A549 (cell line): ENCODE measurements at regions not wholly inside any gene's neighbourhood (a gene's known extent, or its start where the extent isn't known, plus 50 kb on each side); places are given as distances from the start of the nearest gene placed in this dataset.

Experiments used
- ATAC-seq, 2 experiments: fragments of 200-7000 bp in 1 of 2; fragments of >200 bp in 1 of 2; cut with Nextera tagmentation in 1 of 2; cut with Tn5 transposase in 1 of 2; 3 replicates each; pipeline versions ENCODE4 v1.8.0 to v1.9.1; 2018 to 2020; ENCODE audit warnings: mild to moderate bottlenecking in 1 of 2, moderate library complexity in 1 of 2
- CTCF ChIA-PET: fragments of 300-600 bp; sonication (Branson Sonifier 250); formaldehyde crosslinking; extraction: SDS; loops from one replicate; lab custom pipeline; 2021; ENCODE audit warnings: antibody characterized with exemption, inconsistent platforms; lab: Yijun Ruan, JAX
- POLR2A ChIA-PET: fragments of 350-600 bp; formaldehyde crosslinking; extraction: SDS; loops from one replicate; lab custom pipeline; 2021; ENCODE audit warnings: antibody characterized with exemption, inconsistent platforms; lab: Yijun Ruan, JAX
- DNase-seq, 2 experiments: peaks; one replicate each; pipeline versions ENCODE4 v3.0.0 to v3.0.0-alpha.2; 2011 to 2016; ENCODE audit warnings: low read depth in 1 of 2, low spot score in 1 of 2
- FAIRE-seq: peaks from 2 replicates; lab custom pipeline; 2011; peaks lifted over from hg19 to GRCh38; lab: Jason Lieb, UNC
- H3K27ac ChIP-seq, 2 experiments: fragments of >200 bp; sonication (Bioruptor Twin); formaldehyde crosslinking; 3 replicates each; pipeline ENCODE4 v1.5.1; 2016 to 2017
- H3K4me1 ChIP-seq: fragments of >200 bp; sonication (Bioruptor Twin); formaldehyde crosslinking; 3 replicates; pipeline ENCODE4 v1.6.1; 2016
- H3K4me2 ChIP-seq: fragments of >200 bp; sonication (Bioruptor Twin); formaldehyde crosslinking; 3 replicates; pipeline ENCODE4 v1.6.1; 2016
- H3K4me3 ChIP-seq: fragments of >200 bp; sonication (Bioruptor Twin); formaldehyde crosslinking; 3 replicates; pipeline ENCODE4 v1.5.1; 2016
- H3K9me3 ChIP-seq: fragments of >200 bp; sonication (Bioruptor Twin); formaldehyde crosslinking; 3 replicates; pipeline ENCODE4 v1.6.1; 2016
- CBX2 ChIP-seq: fragments of 200-600 bp; sonication (generic); IDR thresholded peaks from 2 replicates; pipeline ENCODE4 v1.6.1; 2016; ENCODE audit warnings: low read depth, mild to moderate bottlenecking, borderline replicate concordance
- CBX8 ChIP-seq: fragments of 200-600 bp; sonication (generic); IDR thresholded peaks from 2 replicates; pipeline ENCODE4 v1.6.1; 2016
- CEBPB ChIP-seq, 2 experiments: fragments of >200 bp in 1 of 2; sonication (Bioruptor Twin) in 1 of 2; formaldehyde crosslinking in 1 of 2; IDR thresholded peaks; 2 replicates each; pipeline ENCODE4 v1.6.1; 2012 to 2016
- EHF ChIP-seq: fragments of 250-450 bp; sonication (Bioruptor Pico); IDR thresholded peaks from 2 replicates; pipeline ENCODE4 v1.5.0; 2020; ENCODE audit warnings: mild to moderate bottlenecking
- EHMT2 ChIP-seq: fragments of 200-600 bp; sonication (generic); IDR thresholded peaks from 2 replicates; pipeline ENCODE4 v1.6.1; 2016; ENCODE audit warnings: antibody characterized with exemption, low read depth, mild to moderate bottlenecking, moderate library complexity
- EP300 ChIP-seq, 2 experiments: fragments of >200 bp; sonication (Bioruptor Twin); formaldehyde crosslinking; IDR thresholded peaks; 2 replicates in 1 of 2; 3 replicates in 1 of 2; pipeline ENCODE4 v1.6.1; 2016 to 2017
- FOSB ChIP-seq: fragments of 250-450 bp; sonication (Bioruptor Pico); IDR thresholded peaks from 2 replicates; pipeline ENCODE4 v1.5.0; 2020; ENCODE audit warnings: mild to moderate bottlenecking, moderate library complexity
- FOSL2 ChIP-seq, 2 experiments: fragments of 450-650 bp in 1 of 2; fragments of >200 bp in 1 of 2; sonication (Bioruptor Twin) in 1 of 2; formaldehyde crosslinking; IDR thresholded peaks; 2 replicates each; pipeline versions ENCODE4 v1.5.0 to v1.6.1; 2016 to 2020; ENCODE audit warnings: mild to moderate bottlenecking in 1 of 2, moderate library complexity in 1 of 2
- FOXS1 ChIP-seq: fragments of 250-450 bp; sonication (Bioruptor Pico); IDR thresholded peaks from 2 replicates; pipeline ENCODE4 v1.5.0; 2020; ENCODE audit warnings: mild to moderate bottlenecking, moderate library complexity
- GATA3 ChIP-seq: IDR thresholded peaks from 2 replicates; pipeline ENCODE4 v1.6.1; 2012; ENCODE audit warnings: borderline replicate concordance
- HOXB13 ChIP-seq: fragments of 250-450 bp; sonication (Bioruptor Pico); IDR thresholded peaks from 2 replicates; pipeline ENCODE4 v1.5.0; 2020; ENCODE audit warnings: low read depth, mild to moderate bottlenecking, moderate library complexity
- JUNB ChIP-seq: fragments of >200 bp; sonication (Bioruptor Twin); formaldehyde crosslinking; IDR thresholded peaks from 2 replicates; pipeline ENCODE4 v1.6.1; 2016
- KDM1A ChIP-seq: fragments of 200-600 bp; sonication (generic); IDR thresholded peaks from 2 replicates; pipeline ENCODE4 v1.6.1; 2016; ENCODE audit warnings: low read depth, mild to moderate bottlenecking
- MAFK ChIP-seq: fragments of 450-650 bp; IDR thresholded peaks from 2 replicates; pipeline ENCODE4 v1.6.1; 2014; ENCODE audit not compliant: partially characterized antibody
- NR3C1 ChIP-seq: fragments of >200 bp; sonication (Bioruptor Twin); formaldehyde crosslinking; IDR thresholded peaks from 3 replicates; pipeline ENCODE4 v1.6.1; 2017
- POLR2A ChIP-seq: IDR thresholded peaks from 2 replicates; pipeline ENCODE4 v1.6.1; 2012; ENCODE audit warnings: mild to moderate bottlenecking, low read length
- POLR2AphosphoS2 ChIP-seq: conservative IDR thresholded peaks from 2 replicates; pipeline ENCODE4 v1.6.1; 2012; ENCODE audit warnings: low read length, improper control_type of control experiment, inconsistent platforms
- RARB ChIP-seq: fragments of 250-450 bp; sonication (Bioruptor Pico); IDR thresholded peaks from 2 replicates; pipeline ENCODE4 v1.8.0; 2021; ENCODE audit warnings: mild to moderate bottlenecking, moderate library complexity
- RFX5 ChIP-seq: fragments of 450-650 bp; IDR thresholded peaks from 2 replicates; pipeline ENCODE4 v1.7.1; 2014; ENCODE audit warnings: antibody characterized with exemption, mild to moderate bottlenecking, moderate library complexity
- SMC3 ChIP-seq: fragments of >200 bp; sonication (Bioruptor Twin); formaldehyde crosslinking; IDR thresholded peaks from 3 replicates; pipeline ENCODE4 v1.6.1; 2018; ENCODE audit warnings: inconsistent platforms
- ZSCAN20 ChIP-seq: fragments of 250-450 bp; sonication (Bioruptor Pico); IDR thresholded peaks from 2 replicates; pipeline ENCODE4 v1.8.0; 2022; ENCODE audit warnings: mild to moderate bottlenecking, moderate library complexity
- WGBS: methylation state at CpG from one replicate; pipeline ENCODE4 v1.1.6; 2017; ENCODE audit errors: missing lambda C conversion rate; 5-methylcytosine and 5-hydroxymethylcytosine counted together
- TF ChIP-seq, protein P1 (sequence below): fragments of 200-600 bp; sonication (generic); IDR thresholded peaks from 2 replicates; pipeline ENCODE4 v1.6.1; 2016; ENCODE audit warnings: antibody characterized with exemption, mild to moderate bottlenecking, moderate library complexity
- TF ChIP-seq, protein P2 (sequence below): fragments of 150-350 bp; IDR thresholded peaks from 2 replicates; pipeline ENCODE4 v1.6.1; 2014; ENCODE audit warnings: low read depth, mild to moderate bottlenecking, low read length

DNA sequence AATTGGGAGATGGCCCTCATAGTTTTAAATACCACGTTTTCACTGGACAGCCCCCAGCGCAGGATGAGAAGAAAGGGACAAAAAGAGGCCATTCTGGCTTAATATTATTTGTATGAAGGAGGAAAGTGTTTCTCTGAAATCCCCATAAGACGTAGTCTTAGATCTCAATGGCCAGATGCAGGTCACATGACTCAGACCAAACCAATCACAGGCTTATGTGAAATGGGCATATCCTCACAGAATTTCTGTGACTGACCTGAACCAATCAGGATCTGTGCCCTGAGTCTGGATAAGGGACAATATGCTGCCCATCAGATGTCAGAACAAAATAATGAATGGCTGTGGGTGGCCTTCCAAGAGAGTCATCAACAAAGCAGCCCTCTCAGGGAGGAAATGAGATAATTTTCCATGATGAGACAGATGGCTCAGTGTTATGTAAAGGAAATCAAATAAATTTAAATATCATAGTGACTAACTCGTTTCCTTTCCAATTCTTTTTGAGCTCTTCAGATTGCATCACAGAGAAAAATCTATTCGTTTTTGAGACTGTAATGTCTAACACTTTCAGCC lies 1009.5 kb upstream of the TMEM132C start:
- Histone ChIP-seq H3K9me3 (no peaks in the 10 kb centered on the region), H3K4me1 (no peaks in the 10 kb centered on the region)
- DNase-seq: no peak
- no peak for ATAC-seq
- no peak for FAIRE-seq
- POLR2A ChIA-PET: no interaction called here
- 20% methylated on average over 5 of the region's 5 CpGs for WGBS
- CTCF ChIA-PET: no interaction called here
- TF ChIP-seq CBX2 (no peak), NR3C1 (no peak), EHMT2 (no peak), CEBPB (IDR thresholded peaks at IDR 0.05) (no peak), FOXS1 (no peak), RFX5 (no peak), KDM1A (no peak), FOSL2 (IDR thresholded peaks at IDR 0.05) (no peak), FOSL2 (CRISPR knock-in tag; IDR thresholded peaks at IDR 0.05) (no peak), FOSB (CRISPR knock-in tag) (no peak), SMC3 (no peak)
- TF ChIP-seq, all 56 proteins: peak for 0
- H3K4me2 ChIP-seq: no peak overlapping the region
- H3K27ac ChIP-seq: no peak overlapping the region
- no peak overlapping the region for H3K4me3 ChIP-seq

DNA sequence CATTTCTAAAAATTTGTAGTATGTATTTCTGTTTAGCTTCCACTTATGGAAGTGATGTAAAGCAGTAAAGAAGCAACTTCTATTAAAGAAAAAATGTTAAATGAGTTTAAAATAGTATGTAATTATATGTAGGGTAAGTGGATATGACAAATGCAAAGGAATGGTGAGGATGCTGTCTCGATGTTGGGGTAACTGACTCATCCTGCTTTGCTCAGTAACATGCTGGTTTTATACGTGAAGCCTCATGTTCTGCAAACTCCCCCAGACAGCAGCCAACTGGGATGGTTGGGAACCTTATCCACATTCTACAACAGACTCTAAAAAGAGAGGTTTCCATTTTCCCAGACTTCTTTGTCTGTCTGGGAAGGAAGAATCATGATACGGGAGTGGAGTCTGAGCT lies 1006.4 kb upstream of the TMEM132C start:
- H3K4me2 ChIP-seq: no peak overlapping the region
- CTCF ChIA-PET: no interaction called here
- no peak for FAIRE-seq

GRCh38 chr12:127260999-127261398 lies 1006.0 kb upstream of the TMEM132C start:
- DNase-seq (no peak), FAIRE-seq (no peak), ATAC-seq (no peak)
- CTCF ChIA-PET: no interaction called here
- POLR2A ChIA-PET: no interaction called here
- Histone ChIP-seq H3K4me3 (no peak overlapping the region), H3K9me3 (no peaks in the 10 kb centered on the region), H3K4me1 (no peaks in the 10 kb centered on the region), H3K27ac (no peak overlapping the region), H3K4me2 (no peak overlapping the region)
- TF ChIP-seq, protein P1, sequence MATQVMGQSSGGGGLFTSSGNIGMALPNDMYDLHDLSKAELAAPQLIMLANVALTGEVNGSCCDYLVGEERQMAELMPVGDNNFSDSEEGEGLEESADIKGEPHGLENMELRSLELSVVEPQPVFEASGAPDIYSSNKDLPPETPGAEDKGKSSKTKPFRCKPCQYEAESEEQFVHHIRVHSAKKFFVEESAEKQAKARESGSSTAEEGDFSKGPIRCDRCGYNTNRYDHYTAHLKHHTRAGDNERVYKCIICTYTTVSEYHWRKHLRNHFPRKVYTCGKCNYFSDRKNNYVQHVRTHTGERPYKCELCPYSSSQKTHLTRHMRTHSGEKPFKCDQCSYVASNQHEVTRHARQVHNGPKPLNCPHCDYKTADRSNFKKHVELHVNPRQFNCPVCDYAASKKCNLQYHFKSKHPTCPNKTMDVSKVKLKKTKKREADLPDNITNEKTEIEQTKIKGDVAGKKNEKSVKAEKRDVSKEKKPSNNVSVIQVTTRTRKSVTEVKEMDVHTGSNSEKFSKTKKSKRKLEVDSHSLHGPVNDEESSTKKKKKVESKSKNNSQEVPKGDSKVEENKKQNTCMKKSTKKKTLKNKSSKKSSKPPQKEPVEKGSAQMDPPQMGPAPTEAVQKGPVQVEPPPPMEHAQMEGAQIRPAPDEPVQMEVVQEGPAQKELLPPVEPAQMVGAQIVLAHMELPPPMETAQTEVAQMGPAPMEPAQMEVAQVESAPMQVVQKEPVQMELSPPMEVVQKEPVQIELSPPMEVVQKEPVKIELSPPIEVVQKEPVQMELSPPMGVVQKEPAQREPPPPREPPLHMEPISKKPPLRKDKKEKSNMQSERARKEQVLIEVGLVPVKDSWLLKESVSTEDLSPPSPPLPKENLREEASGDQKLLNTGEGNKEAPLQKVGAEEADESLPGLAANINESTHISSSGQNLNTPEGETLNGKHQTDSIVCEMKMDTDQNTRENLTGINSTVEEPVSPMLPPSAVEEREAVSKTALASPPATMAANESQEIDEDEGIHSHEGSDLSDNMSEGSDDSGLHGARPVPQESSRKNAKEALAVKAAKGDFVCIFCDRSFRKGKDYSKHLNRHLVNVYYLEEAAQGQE: no peak
- WGBS: 34% methylated on average over 7 of the region's 7 CpGs

More for the DNA sequence above, 1006.4 kb upstream of the TMEM132C start:
- DNase-seq (no peak), ATAC-seq (no peak)
- Histone ChIP-seq H3K9me3 (no peaks in the 10 kb centered on the region), H3K4me1 (no peaks in the 10 kb centered on the region), H3K4me3 (no peak overlapping the region), H3K27ac (no peak overlapping the region)
- 20% methylated on average over 3 of the region's 3 CpGs for WGBS
- POLR2A ChIA-PET: no interaction called here
- no peak for TF ChIP-seq RARB (CRISPR knock-in tag)
- no peak for TF ChIP-seq HOXB13 (CRISPR knock-in tag)
- TF ChIP-seq GATA3: no peak
- TF ChIP-seq MAFK: no peak
- no peak for TF ChIP-seq CBX8
- no peak for TF ChIP-seq EP300 (IDR thresholded peaks at IDR 0.05)
- TF ChIP-seq NR3C1: no peak
- TF ChIP-seq POLR2A: no peak
- no peak for TF ChIP-seq JUNB
- TF ChIP-seq POLR2AphosphoS2: no peak
- TF ChIP-seq, protein P2, sequence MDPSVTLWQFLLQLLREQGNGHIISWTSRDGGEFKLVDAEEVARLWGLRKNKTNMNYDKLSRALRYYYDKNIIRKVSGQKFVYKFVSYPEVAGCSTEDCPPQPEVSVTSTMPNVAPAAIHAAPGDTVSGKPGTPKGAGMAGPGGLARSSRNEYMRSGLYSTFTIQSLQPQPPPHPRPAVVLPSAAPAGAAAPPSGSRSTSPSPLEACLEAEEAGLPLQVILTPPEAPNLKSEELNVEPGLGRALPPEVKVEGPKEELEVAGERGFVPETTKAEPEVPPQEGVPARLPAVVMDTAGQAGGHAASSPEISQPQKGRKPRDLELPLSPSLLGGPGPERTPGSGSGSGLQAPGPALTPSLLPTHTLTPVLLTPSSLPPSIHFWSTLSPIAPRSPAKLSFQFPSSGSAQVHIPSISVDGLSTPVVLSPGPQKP: no peak
- TF ChIP-seq ZSCAN20 (CRISPR knock-in tag): no peak
- no peak for TF ChIP-seq EHF (CRISPR knock-in tag)
